ENCODE measurements at regions not wholly inside any gene's neighbourhood (a gene's known extent, or its start where the extent isn't known, plus 50 kb on each side); places are given as distances from the start of the nearest gene placed in this dataset.
"Not testable (repeated sequence)": the region's sequence is repeated elsewhere in the genome, so short reads cannot be mapped to it uniquely, and the experiment has no call there.

DNA sequence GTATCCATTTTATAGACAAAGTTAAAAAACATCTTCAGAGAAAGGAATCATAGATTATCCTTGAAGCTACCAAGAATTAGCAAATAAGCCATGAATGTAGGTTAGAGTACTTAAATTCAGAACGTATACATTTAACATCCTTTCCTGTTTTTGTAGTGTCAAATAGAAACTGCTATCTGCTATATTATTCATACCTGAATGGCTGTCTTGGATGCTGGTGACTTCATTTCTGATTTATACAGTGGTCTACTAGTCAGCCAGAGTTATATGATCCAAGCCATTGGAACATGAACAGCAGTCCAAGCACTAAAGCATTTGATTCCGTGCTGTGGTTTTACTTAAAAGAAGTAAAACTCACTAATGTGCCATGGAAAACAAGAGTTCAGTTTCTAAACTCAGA, 58.3 kb upstream of the VSIG4 start:
- ChIA-PET POLR2A (no interaction called here), CTCF (no interaction called here)
- H3K79me2 ChIP-seq (ENCODE audit: control insufficient read depth, insufficient read depth, low read length): no peaks in the 10 kb centered on the region
- no peak overlapping the region for H3K4me3 ChIP-seq (ENCODE audit: control extremely low read depth in 1 of 5, extremely low read depth in 1 of 5, insufficient read depth in 1 of 5, low read depth in 2 of 5, low read length in 4 of 5)
- H3K4me1 ChIP-seq (ENCODE audit: control insufficient read depth in 2 of 2, insufficient read depth in 2 of 2, low read length in 2 of 2): no peaks in the 10 kb centered on the region
- no peak overlapping the region for H2AFZ ChIP-seq (ENCODE audit: insufficient read depth, low read depth, low read length, poor library complexity, severe bottlenecking)
- H3K27ac ChIP-seq (ENCODE audit: low read length in 2 of 2): no peak overlapping the region
- H3K27me3 ChIP-seq (replicated peaks in 1 of 4; ENCODE audit: control extremely low read depth in 1 of 4, control insufficient read depth in 3 of 4, insufficient read depth in 4 of 4, low read length in 3 of 4): peaks cover 0 to 9% (median 0%) of the 10 kb centered on the region in 4 experiments
- Mint-ChIP-seq H3K9me3 (ENCODE audit: insufficient read depth) (no peaks in the 10 kb centered on the region), H3K4me1 (no peaks in the 10 kb centered on the region), H3K27ac (no peak overlapping the region), H3K27me3 (no peaks in the 10 kb centered on the region), H3K4me3 (no peak overlapping the region)
- no peaks in the 10 kb centered on the region for H3K9me3 ChIP-seq (ENCODE audit: control extremely low read depth in 1 of 3, control insufficient read depth in 2 of 3, insufficient read depth in 1 of 3, low read length in 2 of 3)
- no CpG with 5 or more reads among the region's 2 CpGs for WGBS (ENCODE audit: insufficient coverage)
- no peaks in the 10 kb centered on the region for H4K20me1 ChIP-seq (ENCODE audit: control insufficient read depth, insufficient read depth, low read length, poor library complexity, severe bottlenecking)
- ATAC-seq (ENCODE audit: low read depth) (no peak), DNase-seq (no peak)
- H3K4me2 ChIP-seq (replicated peaks; ENCODE audit: low read depth, low read length, poor library complexity, severe bottlenecking): no peak overlapping the region
- intact Hi-C loops (cut with micrococcal nuclease): no loop called here
- no peak overlapping the region for H3K9ac ChIP-seq (ENCODE audit: low read length)
- H3K36me3 ChIP-seq (replicated peaks in 1 of 2; ENCODE audit: control extremely low read depth in 1 of 2, control insufficient read depth in 1 of 2, extremely low read depth in 1 of 2, insufficient read depth in 2 of 2, low read length in 1 of 2): no peaks in the 10 kb centered on the region
- TF ChIP-seq, protein P1, sequence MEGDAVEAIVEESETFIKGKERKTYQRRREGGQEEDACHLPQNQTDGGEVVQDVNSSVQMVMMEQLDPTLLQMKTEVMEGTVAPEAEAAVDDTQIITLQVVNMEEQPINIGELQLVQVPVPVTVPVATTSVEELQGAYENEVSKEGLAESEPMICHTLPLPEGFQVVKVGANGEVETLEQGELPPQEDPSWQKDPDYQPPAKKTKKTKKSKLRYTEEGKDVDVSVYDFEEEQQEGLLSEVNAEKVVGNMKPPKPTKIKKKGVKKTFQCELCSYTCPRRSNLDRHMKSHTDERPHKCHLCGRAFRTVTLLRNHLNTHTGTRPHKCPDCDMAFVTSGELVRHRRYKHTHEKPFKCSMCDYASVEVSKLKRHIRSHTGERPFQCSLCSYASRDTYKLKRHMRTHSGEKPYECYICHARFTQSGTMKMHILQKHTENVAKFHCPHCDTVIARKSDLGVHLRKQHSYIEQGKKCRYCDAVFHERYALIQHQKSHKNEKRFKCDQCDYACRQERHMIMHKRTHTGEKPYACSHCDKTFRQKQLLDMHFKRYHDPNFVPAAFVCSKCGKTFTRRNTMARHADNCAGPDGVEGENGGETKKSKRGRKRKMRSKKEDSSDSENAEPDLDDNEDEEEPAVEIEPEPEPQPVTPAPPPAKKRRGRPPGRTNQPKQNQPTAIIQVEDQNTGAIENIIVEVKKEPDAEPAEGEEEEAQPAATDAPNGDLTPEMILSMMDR (IDR thresholded peaks at IDR 0.05): no peak
- no peak for TF ChIP-seq EZH2 (IDR thresholded peaks at IDR 0.05; ENCODE audit: borderline replicate concordance, insufficient read depth, low read depth, low read length, poor library complexity, severe bottlenecking)

GRCh38 chrX:66096987-66097386, 57.1 kb upstream of the VSIG4 start:
- H4K20me1 ChIP-seq (ENCODE audit: control insufficient read depth, insufficient read depth, low read length, poor library complexity, severe bottlenecking); H3K9ac ChIP-seq (ENCODE audit: low read length); H3K27ac ChIP-seq (ENCODE audit: low read length in 2 of 2); H3K27me3 Mint-ChIP-seq; POLR2A ChIA-PET; H2AFZ ChIP-seq (ENCODE audit: insufficient read depth, low read depth, low read length, poor library complexity, severe bottlenecking); H3K4me2 ChIP-seq (replicated peaks; ENCODE audit: low read depth, low read length, poor library complexity, severe bottlenecking); H3K36me3 ChIP-seq (replicated peaks in 1 of 2; ENCODE audit: control extremely low read depth in 1 of 2, control insufficient read depth in 1 of 2, extremely low read depth in 1 of 2, insufficient read depth in 2 of 2, low read length in 1 of 2); H3K79me2 ChIP-seq (ENCODE audit: control insufficient read depth, insufficient read depth, low read length); ATAC-seq (ENCODE audit: low read depth); H3K9me3 ChIP-seq (ENCODE audit: control extremely low read depth in 1 of 3, control insufficient read depth in 2 of 3, insufficient read depth in 1 of 3, low read length in 2 of 3); H3K27ac Mint-ChIP-seq; H3K4me1 ChIP-seq (ENCODE audit: control insufficient read depth in 2 of 2, insufficient read depth in 2 of 2, low read length in 2 of 2); DNase-seq; H3K4me1 Mint-ChIP-seq; H3K4me3 Mint-ChIP-seq; intact Hi-C loops (cut with micrococcal nuclease); H3K9me3 Mint-ChIP-seq (ENCODE audit: insufficient read depth); CTCF ChIA-PET; H3K4me3 ChIP-seq (ENCODE audit: control extremely low read depth in 1 of 5, extremely low read depth in 1 of 5, insufficient read depth in 1 of 5, low read depth in 2 of 5, low read length in 4 of 5): not testable (repeated sequence)
- no CpG with 5 or more reads among the region's 16 CpGs for WGBS (ENCODE audit: insufficient coverage)
- peaks cover 0 to 10% (median 0%) of the 10 kb centered on the region in 4 experiments for H3K27me3 ChIP-seq (replicated peaks in 1 of 4; ENCODE audit: control extremely low read depth in 1 of 4, control insufficient read depth in 3 of 4, insufficient read depth in 4 of 4, low read length in 3 of 4)

- H3K27me3 Mint-ChIP-seq; H3K9me3 ChIP-seq (ENCODE audit: control extremely low read depth in 1 of 3, control insufficient read depth in 2 of 3, insufficient read depth in 1 of 3, low read length in 2 of 3); ATAC-seq (ENCODE audit: low read depth); H3K27ac Mint-ChIP-seq; H3K4me1 ChIP-seq (ENCODE audit: control insufficient read depth in 2 of 2, insufficient read depth in 2 of 2, low read length in 2 of 2); H3K4me3 ChIP-seq (ENCODE audit: control extremely low read depth in 1 of 5, extremely low read depth in 1 of 5, insufficient read depth in 1 of 5, low read depth in 2 of 5, low read length in 4 of 5); H3K4me2 ChIP-seq (replicated peaks; ENCODE audit: low read depth, low read length, poor library complexity, severe bottlenecking); H3K9ac ChIP-seq (ENCODE audit: low read length); H2AFZ ChIP-seq (ENCODE audit: insufficient read depth, low read depth, low read length, poor library complexity, severe bottlenecking); H3K27ac ChIP-seq (ENCODE audit: low read length in 2 of 2); H3K4me1 Mint-ChIP-seq; H3K4me3 Mint-ChIP-seq; H3K79me2 ChIP-seq (ENCODE audit: control insufficient read depth, insufficient read depth, low read length); H3K36me3 ChIP-seq (replicated peaks in 1 of 2; ENCODE audit: control extremely low read depth in 1 of 2, control insufficient read depth in 1 of 2, extremely low read depth in 1 of 2, insufficient read depth in 2 of 2, low read length in 1 of 2); POLR2A ChIA-PET; CTCF ChIA-PET; H3K9me3 Mint-ChIP-seq (ENCODE audit: insufficient read depth); H4K20me1 ChIP-seq (ENCODE audit: control insufficient read depth, insufficient read depth, low read length, poor library complexity, severe bottlenecking); intact Hi-C loops (cut with micrococcal nuclease); DNase-seq: not testable (repeated sequence)
- H3K27me3 ChIP-seq (replicated peaks in 1 of 4; ENCODE audit: control extremely low read depth in 1 of 4, control insufficient read depth in 3 of 4, insufficient read depth in 4 of 4, low read length in 3 of 4): peaks cover 0 to 10% (median 0%) of the 10 kb centered on the region in 4 experiments
Observed at GRCh38 chrX:66090004-66090403, 50.1 kb upstream of the VSIG4 start.
